ENCODE measurements at regions not wholly inside any gene's neighbourhood (a gene's known extent, or its start where the extent isn't known, plus 50 kb on each side); places are given as distances from the start of the nearest gene placed in this dataset.

- TF ChIP-seq EZH2 (IDR thresholded peaks at IDR 0.05; ENCODE audit: borderline replicate concordance, low read depth, low read length, severe bottlenecking): no peak
- no peak for TF ChIP-seq CTCF (IDR thresholded peaks at IDR 0.05; ENCODE audit: extremely low read depth in 1 of 2, insufficient read depth in 1 of 2, low read depth in 1 of 2, low read length in 2 of 2)
- no peak for TF ChIP-seq MAX (IDR thresholded peaks at IDR 0.05; ENCODE audit: insufficient read depth, insufficient read length)
- TF ChIP-seq POLR2AphosphoS5 (IDR thresholded peaks at IDR 0.05; ENCODE audit: insufficient read depth, low read depth, low read length): no peak
- no peak for TF ChIP-seq FOS (IDR thresholded peaks at IDR 0.05; ENCODE audit: borderline replicate concordance, insufficient read depth, low read length)
- TF ChIP-seq POLR2A (IDR thresholded peaks at IDR 0.05; ENCODE audit: low read depth, low read length): no peak
- TF ChIP-seq MYC (IDR thresholded peaks at IDR 0.05; ENCODE audit: low read depth, low read length): no peak
Observed at GRCh38 chr2:155839991-155840390, 492.5 kb downstream of the NR4A2 start.
